ENCODE measurements at regions not wholly inside any gene's neighbourhood (a gene's known extent, or its start where the extent isn't known, plus 50 kb on each side); places are given as distances from the start of the nearest gene placed in this dataset.

- no peaks in the 10 kb centered on the region for H3K79me1 ChIP-seq (ENCODE audit: insufficient read depth, low read depth, low read length, poor library complexity, severe bottlenecking)
- Mint-ChIP-seq H3K36me3 (ENCODE audit: insufficient read depth in 1 of 3, low read depth in 3 of 3) (peaks cover 0 to 11% (median 5%) of the 10 kb centered on the region in 3 experiments; a peak in 4 of 7 replicates), H3K27me3 (ENCODE audit: low read depth) (peaks cover 2% of the 10 kb centered on the region; the same call in 1 of the 2 replicates), H3K27ac (no peak overlapping the region), H3K4me3 (no peak overlapping the region), H3K9me3 (peaks cover 10 to 16% of the 10 kb centered on the region in 2 experiments), H3K4me1 (peaks cover 8 to 10% of the 10 kb centered on the region in 2 experiments)
- H3K9ac ChIP-seq (ENCODE audit: extremely low read depth, insufficient read length, low read length): no peak overlapping the region
- no CpG with 5 or more reads among the region's 1 CpG for WGBS (ENCODE audit: extremely low coverage, insufficient read length, low lambda C conversion rate)
- no peak overlapping the region for H3K23ac ChIP-seq (ENCODE audit: insufficient read length, low read depth, low read length)
- H2BK15ac ChIP-seq (ENCODE audit: low read depth, low read length): no peak overlapping the region
- no peaks in the 10 kb centered on the region for H3K9me3 ChIP-seq (ENCODE audit: control insufficient read depth, low read depth, low read length)
- H2AFZ ChIP-seq (ENCODE audit: low read length): no peak overlapping the region
- no peak overlapping the region for H3K56ac ChIP-seq (ENCODE audit: insufficient read length, low read depth, low read length)
- no peak for DNase-seq
- no peaks in the 10 kb centered on the region for H3K23me2 ChIP-seq (ENCODE audit: insufficient read length, low read depth, low read length, poor library complexity, severe bottlenecking)
- H3K14ac ChIP-seq (ENCODE audit: insufficient read depth, low read length): no peak overlapping the region
- H3K4ac ChIP-seq (ENCODE audit: low read depth, low read length): no peak overlapping the region
- no peak overlapping the region for H2AK5ac ChIP-seq (ENCODE audit: insufficient read length, low read length)
- H4K91ac ChIP-seq (ENCODE audit: insufficient read length, low read depth, low read length): no peak overlapping the region
- H3K4me1 ChIP-seq (ENCODE audit: insufficient read depth, low read length): no peaks in the 10 kb centered on the region
- H2BK20ac ChIP-seq (ENCODE audit: low read depth, low read length, poor library complexity, severe bottlenecking): no peak overlapping the region
- H3K79me2 ChIP-seq (ENCODE audit: insufficient read depth, low read length): no peaks in the 10 kb centered on the region
- no peak for TF ChIP-seq CTCF (conservative IDR thresholded peaks at IDR 0.05)
- no peaks in the 10 kb centered on the region for H4K20me1 ChIP-seq (ENCODE audit: control insufficient read depth, insufficient read depth, insufficient read length)
- H2BK5ac ChIP-seq (ENCODE audit: insufficient read length, low read length): no peak overlapping the region
- no peak overlapping the region for H4K8ac ChIP-seq (replicated peaks; ENCODE audit: insufficient read length, low read depth, low read length)
- H4K5ac ChIP-seq (ENCODE audit: insufficient read length, low read depth, low read length): no peak overlapping the region
- no peaks in the 10 kb centered on the region for H3K27me3 ChIP-seq (ENCODE audit: insufficient read depth, low read length)
- H2BK12ac ChIP-seq (ENCODE audit: insufficient read length, low read depth, low read length): no peak overlapping the region
- H3K4me2 ChIP-seq (ENCODE audit: insufficient read depth, insufficient read length, low read length): no peak overlapping the region
- no peak overlapping the region for H2BK120ac ChIP-seq (ENCODE audit: low read depth, low read length, poor library complexity, severe bottlenecking)
- H3K18ac ChIP-seq (ENCODE audit: insufficient read length, low read depth, low read length): no peak overlapping the region
- no peak overlapping the region for H3T11ph ChIP-seq (ENCODE audit: low read length)
- no peak overlapping the region for H3K27ac ChIP-seq (ENCODE audit: insufficient read length, low read depth, low read length)
These were observed 136.3 kb upstream of the GLI3 start for GRCh38 chr7:42373285-42373684.
